HEK293 (cell line): ENCODE measurements at regions not wholly inside any gene's neighbourhood (a gene's known extent, or its start where the extent isn't known, plus 50 kb on each side); places are given as distances from the start of the nearest gene placed in this dataset.

ENCODE experiments used
- CTCF ChIA-PET: fragments of 350-600 bp; formaldehyde crosslinking; extraction: SDS; loops from one replicate; lab custom pipeline; 2021; ENCODE audit warnings: antibody characterized with exemption; lab: Yijun Ruan, JAX
- POLR2A ChIA-PET: fragments of 300-600 bp; formaldehyde crosslinking; extraction: SDS; loops from one replicate; lab custom pipeline; 2020; ENCODE audit warnings: antibody characterized with exemption, inconsistent platforms; lab: Yijun Ruan, JAX
- H3K27ac ChIP-seq: fragments of 200-500 bp; sonication (Bioruptor generic); 2 replicates; pipeline ENCODE4 v1.5.1; 2014; ENCODE audit warnings: low read depth, low read length, control low read depth, inconsistent platforms; ENCODE audit errors: extremely low read depth
- H3K36me3 ChIP-seq, 2 experiments: fragments of 200-500 bp in 1 of 2; sonication (Bioruptor generic) in 1 of 2; 1 replicate in 1 of 2; 2 replicates in 1 of 2; pipeline ENCODE4 v1.5.1; 2014 to 2017; ENCODE audit warnings: inconsistent platforms in 2 of 2, low read length in 2 of 2; ENCODE audit not compliant: control insufficient read depth in 2 of 2, insufficient read depth in 1 of 2
- H3K4me1 ChIP-seq: fragments of 200-500 bp; sonication (Bioruptor generic); 2 replicates; pipeline ENCODE4 v1.5.1; 2014; ENCODE audit warnings: mild to moderate bottlenecking, low read length, inconsistent platforms; ENCODE audit not compliant: control insufficient read depth, insufficient read depth
- H3K4me3 ChIP-seq: 2 replicates; pipeline ENCODE4 v1.5.1; 2011; ENCODE audit warnings: low read depth, mild to moderate bottlenecking, control low read depth, low read length, moderate library complexity
- H3K9me3 ChIP-seq: fragments of 200-500 bp; sonication (Bioruptor generic); 2 replicates; pipeline ENCODE4 v1.5.1; 2014; ENCODE audit warnings: low read depth, low read length, inconsistent platforms; ENCODE audit not compliant: control insufficient read depth, insufficient read depth
- BCL11A ChIP-seq: fragments of 450-650 bp; formaldehyde crosslinking; IDR thresholded peaks from 2 replicates; pipeline ENCODE4 v1.5.1; 2016; ENCODE audit warnings: low read depth, missing biosample characterization, missing genetic modification characterization
- EGR2 ChIP-seq: fragments of 450-650 bp; formaldehyde crosslinking; IDR thresholded peaks from 2 replicates; pipeline ENCODE4 v1.5.1; 2016; ENCODE audit warnings: low read depth, missing biosample characterization, missing genetic modification characterization
- HOXD13 ChIP-seq: sonication (generic); formaldehyde crosslinking; IDR thresholded peaks from 2 replicates; pipeline ENCODE4 v1.8.0; 2022; ENCODE audit warnings: missing genetic modification reagents, borderline replicate concordance
- PRDM1 ChIP-seq: fragments of 450-650 bp; formaldehyde crosslinking; IDR thresholded peaks from 2 replicates; pipeline ENCODE4; 2016; ENCODE audit warnings: missing biosample characterization, missing genetic modification characterization
- SALL2 ChIP-seq: fragments of 450-650 bp; formaldehyde crosslinking; IDR thresholded peaks from 2 replicates; pipeline ENCODE4 v1.5.0; 2017; ENCODE audit warnings: missing biosample characterization, mild to moderate bottlenecking, missing genetic modification characterization, borderline replicate concordance
- SETDB1 ChIP-seq: IDR thresholded peaks from one replicate; pipeline ENCODE4 v1.6.1; 2017; ENCODE audit warnings: mild to moderate bottlenecking, low read length, moderate library complexity, mixed read lengths; ENCODE audit not compliant: insufficient read length
- ZBTB1 ChIP-seq: fragments of 450-650 bp; formaldehyde crosslinking; IDR thresholded peaks from 2 replicates; pipeline ENCODE4 v1.5.1; 2016; ENCODE audit warnings: missing biosample characterization, missing genetic modification characterization
- ZFP69B ChIP-seq: fragments of 450-650 bp; formaldehyde crosslinking; IDR thresholded peaks from 2 replicates; pipeline ENCODE4 v1.5.1; 2016; ENCODE audit warnings: missing biosample characterization, missing genetic modification characterization
- ZNF157 ChIP-seq: fragments of 450-650 bp; formaldehyde crosslinking; IDR thresholded peaks from 2 replicates; pipeline ENCODE4 v1.5.1; 2016; ENCODE audit warnings: missing biosample characterization, missing genetic modification characterization
- ZNF169 ChIP-seq: fragments of 450-650 bp; formaldehyde crosslinking; IDR thresholded peaks from 2 replicates; pipeline ENCODE4 v1.5.1; 2016; ENCODE audit warnings: missing biosample characterization, missing genetic modification characterization
- ZNF19 ChIP-seq: fragments of 450-650 bp; formaldehyde crosslinking; IDR thresholded peaks from 2 replicates; pipeline ENCODE4; 2016; ENCODE audit warnings: missing biosample characterization, missing genetic modification characterization, low read depth
- ZNF2 ChIP-seq: fragments of 450-650 bp; formaldehyde crosslinking; IDR thresholded peaks from 2 replicates; pipeline ENCODE4 v1.5.1; 2016; ENCODE audit warnings: missing biosample characterization, missing genetic modification characterization
- ZNF202 ChIP-seq: fragments of 450-650 bp; formaldehyde crosslinking; IDR thresholded peaks from 2 replicates; pipeline ENCODE4 v1.5.1; 2016; ENCODE audit warnings: missing biosample characterization, missing genetic modification characterization, borderline replicate concordance
- ZNF221 ChIP-seq: fragments of 450-650 bp; formaldehyde crosslinking; IDR thresholded peaks from 2 replicates; pipeline ENCODE4 v1.5.1; 2017; ENCODE audit warnings: missing biosample characterization, missing genetic modification characterization, borderline replicate concordance
- ZNF510 ChIP-seq: fragments of 450-650 bp; formaldehyde crosslinking; IDR thresholded peaks from 2 replicates; pipeline ENCODE4 v1.5.1; 2018; ENCODE audit warnings: mild to moderate bottlenecking, missing genetic modification characterization, missing biosample characterization; ENCODE audit not compliant: insufficient replicate concordance
- ZNF626 ChIP-seq: fragments of 450-650 bp; sonication (Bioruptor Pico); formaldehyde crosslinking; IDR thresholded peaks from 2 replicates; pipeline ENCODE4 v1.5.1; 2018; ENCODE audit warnings: missing biosample characterization, missing genetic modification characterization, inconsistent platforms
- ZNF654 ChIP-seq: fragments of 450-650 bp; formaldehyde crosslinking; IDR thresholded peaks from 2 replicates; pipeline ENCODE4 v1.5.1; 2016; ENCODE audit warnings: low read depth, missing biosample characterization, missing genetic modification characterization
- ZNF843 ChIP-seq: fragments of 450-650 bp; formaldehyde crosslinking; IDR thresholded peaks from 2 replicates; pipeline ENCODE4 v1.5.1; 2016; ENCODE audit warnings: missing biosample characterization, missing genetic modification characterization
- ZSCAN16 ChIP-seq: fragments of 450-650 bp; formaldehyde crosslinking; IDR thresholded peaks from 2 replicates; pipeline ENCODE4 v1.5.1; 2016; ENCODE audit warnings: missing biosample characterization, missing genetic modification characterization
- ZSCAN23 ChIP-seq: fragments of 450-650 bp; formaldehyde crosslinking; IDR thresholded peaks from 2 replicates; pipeline ENCODE4 v1.5.1; 2016; ENCODE audit warnings: missing biosample characterization, missing genetic modification characterization
- ZXDB ChIP-seq: fragments of 450-650 bp; formaldehyde crosslinking; IDR thresholded peaks from 2 replicates; pipeline ENCODE4 v1.5.1; 2016; ENCODE audit warnings: missing biosample characterization, missing genetic modification characterization
- TF ChIP-seq, protein P1 (sequence below): fragments of 450-650 bp; IDR thresholded peaks from 2 replicates; pipeline ENCODE4 v1.5.1; 2018; ENCODE audit warnings: missing biosample characterization, missing genetic modification characterization
- TF ChIP-seq, protein P2 (sequence below): fragments of 450-650 bp; formaldehyde crosslinking; IDR thresholded peaks from 2 replicates; pipeline ENCODE4 v1.5.1; 2016; ENCODE audit warnings: missing biosample characterization, missing genetic modification characterization
- TF ChIP-seq, protein P3 (sequence below): IDR thresholded peaks from 2 replicates; pipeline ENCODE4 v1.6.1; 2011; ENCODE audit warnings: mild to moderate bottlenecking, low read depth, low read length, borderline replicate concordance
- TF ChIP-seq, protein P4 (sequence below): fragments of 450-650 bp; formaldehyde crosslinking; IDR thresholded peaks from 2 replicates; pipeline ENCODE4 v1.5.1; 2016; ENCODE audit warnings: missing biosample characterization, missing genetic modification characterization
- TF ChIP-seq, protein P5 (sequence below): fragments of 450-650 bp; formaldehyde crosslinking; IDR thresholded peaks from 2 replicates; pipeline ENCODE4 v1.5.1; 2016; ENCODE audit warnings: missing biosample characterization, missing genetic modification characterization
- TF ChIP-seq, protein P6 (sequence below): fragments of 450-650 bp; formaldehyde crosslinking; IDR thresholded peaks from 2 replicates; pipeline ENCODE4 v1.5.1; 2017; ENCODE audit warnings: missing biosample characterization, missing genetic modification characterization

DNA sequence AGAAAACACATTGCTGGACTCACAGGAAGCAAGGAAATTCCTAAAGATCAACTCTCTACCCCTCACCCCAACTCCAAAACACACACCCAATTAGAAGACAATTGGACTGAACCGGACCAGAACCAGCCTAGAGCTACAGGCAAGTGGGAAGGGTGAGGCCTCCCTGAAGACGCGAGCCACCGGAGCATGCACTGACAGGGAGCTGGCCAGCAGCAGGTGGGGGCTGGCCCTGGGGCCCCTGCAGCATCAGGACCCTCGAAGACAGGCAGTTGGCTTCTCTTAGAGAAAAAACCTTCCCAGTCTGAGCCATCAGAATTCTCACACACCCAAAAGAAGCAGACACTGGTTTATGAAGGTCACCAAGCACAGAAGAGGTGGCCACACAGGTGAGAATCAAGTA, 209.5 kb upstream of the DIO3 start (continued):
- TF ChIP-seq, protein P1, sequence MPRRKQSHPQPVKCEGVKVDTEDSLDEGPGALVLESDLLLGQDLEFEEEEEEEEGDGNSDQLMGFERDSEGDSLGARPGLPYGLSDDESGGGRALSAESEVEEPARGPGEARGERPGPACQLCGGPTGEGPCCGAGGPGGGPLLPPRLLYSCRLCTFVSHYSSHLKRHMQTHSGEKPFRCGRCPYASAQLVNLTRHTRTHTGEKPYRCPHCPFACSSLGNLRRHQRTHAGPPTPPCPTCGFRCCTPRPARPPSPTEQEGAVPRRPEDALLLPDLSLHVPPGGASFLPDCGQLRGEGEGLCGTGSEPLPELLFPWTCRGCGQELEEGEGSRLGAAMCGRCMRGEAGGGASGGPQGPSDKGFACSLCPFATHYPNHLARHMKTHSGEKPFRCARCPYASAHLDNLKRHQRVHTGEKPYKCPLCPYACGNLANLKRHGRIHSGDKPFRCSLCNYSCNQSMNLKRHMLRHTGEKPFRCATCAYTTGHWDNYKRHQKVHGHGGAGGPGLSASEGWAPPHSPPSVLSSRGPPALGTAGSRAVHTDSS (tag by site-specific recombination): no peak
- TF ChIP-seq ZNF157 (no peak), HOXD13 (CRISPR knock-in tag) (no peak), ZNF843 (tag by site-specific recombination) (no peak), PRDM1 (tag by site-specific recombination) (no peak), BCL11A (tag by site-specific recombination) (no peak), ZNF626 (tag by site-specific recombination) (no peak)
- TF ChIP-seq, protein P2, sequence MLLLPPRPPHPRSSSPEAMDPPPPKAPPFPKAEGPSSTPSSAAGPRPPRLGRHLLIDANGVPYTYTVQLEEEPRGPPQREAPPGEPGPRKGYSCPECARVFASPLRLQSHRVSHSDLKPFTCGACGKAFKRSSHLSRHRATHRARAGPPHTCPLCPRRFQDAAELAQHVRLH (tag by site-specific recombination): no peak
- TF ChIP-seq, protein P3, sequence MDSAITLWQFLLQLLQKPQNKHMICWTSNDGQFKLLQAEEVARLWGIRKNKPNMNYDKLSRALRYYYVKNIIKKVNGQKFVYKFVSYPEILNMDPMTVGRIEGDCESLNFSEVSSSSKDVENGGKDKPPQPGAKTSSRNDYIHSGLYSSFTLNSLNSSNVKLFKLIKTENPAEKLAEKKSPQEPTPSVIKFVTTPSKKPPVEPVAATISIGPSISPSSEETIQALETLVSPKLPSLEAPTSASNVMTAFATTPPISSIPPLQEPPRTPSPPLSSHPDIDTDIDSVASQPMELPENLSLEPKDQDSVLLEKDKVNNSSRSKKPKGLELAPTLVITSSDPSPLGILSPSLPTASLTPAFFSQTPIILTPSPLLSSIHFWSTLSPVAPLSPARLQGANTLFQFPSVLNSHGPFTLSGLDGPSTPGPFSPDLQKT: no peak

DNA sequence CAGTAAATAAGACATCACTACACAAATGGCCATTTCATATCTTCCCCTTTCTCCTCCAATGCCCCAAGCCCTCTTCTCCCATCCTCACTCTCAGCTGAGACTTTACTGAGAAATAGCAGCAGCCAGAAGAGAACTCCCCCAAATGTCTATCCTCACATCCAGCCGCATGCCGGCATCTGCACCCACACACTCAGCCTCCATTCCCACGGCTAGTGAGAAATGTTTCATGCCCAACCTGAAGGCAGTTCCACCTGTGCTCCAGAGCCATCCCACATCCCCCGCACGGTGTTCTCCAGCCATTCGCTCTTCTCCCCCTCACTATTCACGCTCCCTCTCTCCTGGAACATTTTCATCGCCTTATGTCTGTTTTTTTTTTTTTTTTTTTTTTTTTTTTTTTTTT, 208.7 kb upstream of the DIO3 start:
- H3K27ac ChIP-seq: no peak overlapping the region
- H3K4me1 ChIP-seq: no peaks in the 10 kb centered on the region
- H3K9me3 ChIP-seq: no peaks in the 10 kb centered on the region
- ChIA-PET CTCF (no interaction called here), POLR2A (no interaction called here)
- H3K36me3 ChIP-seq: no peaks in the 10 kb centered on the region
- TF ChIP-seq, protein P4, sequence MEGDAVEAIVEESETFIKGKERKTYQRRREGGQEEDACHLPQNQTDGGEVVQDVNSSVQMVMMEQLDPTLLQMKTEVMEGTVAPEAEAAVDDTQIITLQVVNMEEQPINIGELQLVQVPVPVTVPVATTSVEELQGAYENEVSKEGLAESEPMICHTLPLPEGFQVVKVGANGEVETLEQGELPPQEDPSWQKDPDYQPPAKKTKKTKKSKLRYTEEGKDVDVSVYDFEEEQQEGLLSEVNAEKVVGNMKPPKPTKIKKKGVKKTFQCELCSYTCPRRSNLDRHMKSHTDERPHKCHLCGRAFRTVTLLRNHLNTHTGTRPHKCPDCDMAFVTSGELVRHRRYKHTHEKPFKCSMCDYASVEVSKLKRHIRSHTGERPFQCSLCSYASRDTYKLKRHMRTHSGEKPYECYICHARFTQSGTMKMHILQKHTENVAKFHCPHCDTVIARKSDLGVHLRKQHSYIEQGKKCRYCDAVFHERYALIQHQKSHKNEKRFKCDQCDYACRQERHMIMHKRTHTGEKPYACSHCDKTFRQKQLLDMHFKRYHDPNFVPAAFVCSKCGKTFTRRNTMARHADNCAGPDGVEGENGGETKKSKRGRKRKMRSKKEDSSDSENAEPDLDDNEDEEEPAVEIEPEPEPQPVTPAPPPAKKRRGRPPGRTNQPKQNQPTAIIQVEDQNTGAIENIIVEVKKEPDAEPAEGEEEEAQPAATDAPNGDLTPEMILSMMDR: no peak
- TF ChIP-seq ZSCAN16 (tag by site-specific recombination) (no peak), ZFP69B (tag by site-specific recombination) (no peak), ZNF510 (no peak), ZSCAN23 (no peak), SALL2 (tag by site-specific recombination) (no peak), ZNF843 (tag by site-specific recombination) (no peak), ZBTB1 (no peak), ZNF2 (tag by site-specific recombination) (no peak), ZNF19 (no peak)
- no peak overlapping the region for H3K4me3 ChIP-seq

DNA sequence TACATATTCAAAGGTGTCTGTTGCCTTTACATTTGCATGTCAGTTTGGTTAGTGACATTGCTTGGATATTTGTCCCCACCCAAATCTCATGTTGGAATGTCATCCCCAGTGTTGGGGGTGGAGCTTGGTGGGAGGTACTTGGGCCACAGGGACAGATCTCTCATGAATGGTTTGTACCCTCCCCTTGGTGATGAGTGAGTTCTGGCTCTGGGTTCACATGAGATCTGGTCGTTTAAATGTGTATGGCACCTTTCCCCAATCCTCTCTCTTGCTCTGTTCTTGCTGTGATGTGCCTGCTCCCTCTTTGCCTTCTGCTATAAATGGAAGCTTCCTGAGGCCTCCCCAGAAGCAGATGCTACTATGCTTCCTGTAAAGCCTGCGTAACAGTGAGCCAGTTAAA, 207.9 kb upstream of the DIO3 start:
- H3K27ac ChIP-seq: no peak overlapping the region
- H3K9me3 ChIP-seq: no peaks in the 10 kb centered on the region
- H3K4me1 ChIP-seq: no peaks in the 10 kb centered on the region
- no peaks in the 10 kb centered on the region for H3K36me3 ChIP-seq
- POLR2A ChIA-PET: no interaction called here
- no peak overlapping the region for H3K4me3 ChIP-seq
- CTCF ChIA-PET: no interaction called here
- TF ChIP-seq ZNF510: no peak
- TF ChIP-seq ZNF654 (tag by site-specific recombination): no peak
- TF ChIP-seq ZNF202 (tag by site-specific recombination): no peak
- TF ChIP-seq, protein P5, sequence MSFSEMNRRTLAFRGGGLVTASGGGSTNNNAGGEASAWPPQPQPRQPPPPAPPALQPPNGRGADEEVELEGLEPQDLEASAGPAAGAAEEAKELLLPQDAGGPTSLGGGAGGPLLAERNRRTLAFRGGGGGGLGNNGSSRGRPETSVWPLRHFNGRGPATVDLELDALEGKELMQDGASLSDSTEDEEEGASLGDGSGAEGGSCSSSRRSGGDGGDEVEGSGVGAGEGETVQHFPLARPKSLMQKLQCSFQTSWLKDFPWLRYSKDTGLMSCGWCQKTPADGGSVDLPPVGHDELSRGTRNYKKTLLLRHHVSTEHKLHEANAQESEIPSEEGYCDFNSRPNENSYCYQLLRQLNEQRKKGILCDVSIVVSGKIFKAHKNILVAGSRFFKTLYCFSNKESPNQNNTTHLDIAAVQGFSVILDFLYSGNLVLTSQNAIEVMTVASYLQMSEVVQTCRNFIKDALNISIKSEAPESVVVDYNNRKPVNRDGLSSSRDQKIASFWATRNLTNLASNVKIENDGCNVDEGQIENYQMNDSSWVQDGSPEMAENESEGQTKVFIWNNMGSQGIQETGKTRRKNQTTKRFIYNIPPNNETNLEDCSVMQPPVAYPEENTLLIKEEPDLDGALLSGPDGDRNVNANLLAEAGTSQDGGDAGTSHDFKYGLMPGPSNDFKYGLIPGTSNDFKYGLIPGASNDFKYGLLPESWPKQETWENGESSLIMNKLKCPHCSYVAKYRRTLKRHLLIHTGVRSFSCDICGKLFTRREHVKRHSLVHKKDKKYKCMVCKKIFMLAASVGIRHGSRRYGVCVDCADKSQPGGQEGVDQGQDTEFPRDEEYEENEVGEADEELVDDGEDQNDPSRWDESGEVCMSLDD (tag by site-specific recombination): no peak
- no peak for TF ChIP-seq ZNF221 (tag by site-specific recombination)
- TF ChIP-seq, protein P6, sequence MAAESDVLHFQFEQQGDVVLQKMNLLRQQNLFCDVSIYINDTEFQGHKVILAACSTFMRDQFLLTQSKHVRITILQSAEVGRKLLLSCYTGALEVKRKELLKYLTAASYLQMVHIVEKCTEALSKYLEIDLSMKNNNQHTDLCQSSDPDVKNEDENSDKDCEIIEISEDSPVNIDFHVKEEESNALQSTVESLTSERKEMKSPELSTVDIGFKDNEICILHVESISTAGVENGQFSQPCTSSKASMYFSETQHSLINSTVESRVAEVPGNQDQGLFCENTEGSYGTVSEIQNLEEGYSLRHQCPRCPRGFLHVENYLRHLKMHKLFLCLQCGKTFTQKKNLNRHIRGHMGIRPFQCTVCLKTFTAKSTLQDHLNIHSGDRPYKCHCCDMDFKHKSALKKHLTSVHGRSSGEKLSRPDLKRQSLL (tag by site-specific recombination): no peak
- no peak for TF ChIP-seq ZNF169
- no peak for TF ChIP-seq ZNF626 (tag by site-specific recombination)
- TF ChIP-seq EGR2 (tag by site-specific recombination): no peak
- no peak for TF ChIP-seq SETDB1
- TF ChIP-seq ZXDB (tag by site-specific recombination): no peak
- TF ChIP-seq, all 188 proteins: peak for 0
